ENCODE measurements at regions not wholly inside any gene's neighbourhood (a gene's known extent, or its start where the extent isn't known, plus 50 kb on each side); places are given as distances from the start of the nearest gene placed in this dataset.

DNA sequence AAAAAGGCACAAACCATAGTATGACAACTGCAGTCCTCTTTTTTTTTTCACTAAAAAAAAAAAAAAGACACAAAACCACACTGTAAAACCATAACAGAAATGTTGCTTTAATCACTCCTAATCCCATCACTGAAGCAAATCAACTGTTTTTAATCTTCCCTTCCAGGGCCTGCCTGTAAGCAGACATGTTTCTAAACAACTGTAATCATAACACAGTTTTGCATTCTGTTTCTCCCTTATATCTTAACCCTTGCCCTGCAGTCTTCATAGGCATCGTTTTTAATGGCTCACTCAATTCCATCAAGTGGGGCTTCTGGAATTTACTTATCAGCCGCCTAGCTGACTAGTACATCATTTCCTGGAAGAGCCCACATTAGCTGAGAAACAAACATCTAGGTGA is 111.0 kb upstream of the SLC25A48 start:
- no peak for TF ChIP-seq CTCF (IDR thresholded peaks at IDR 0.05 in 8 of 11, conservative IDR thresholded peaks at IDR 0.05 in 3 of 11)
- TF ChIP-seq POLR2A (IDR thresholded peaks at IDR 0.05) = no peak
- TF ChIP-seq POLR2AphosphoS5 (IDR thresholded peaks at IDR 0.05) = no peak
